NCI-H1694 (cell line): ENCODE measurements at regions not wholly inside any gene's neighbourhood (a gene's known extent, or its start where the extent isn't known, plus 50 kb on each side); places are given as distances from the start of the nearest gene placed in this dataset.
"Not testable (repeated sequence)": the region's sequence is repeated elsewhere in the genome, so short reads cannot be mapped to it uniquely, and the experiment has no call there.

ENCODE experiments used
- DNase-seq: peaks from one replicate; lab custom pipeline; 2025; lab: John Stamatoyannopoulos, UW

DNA sequence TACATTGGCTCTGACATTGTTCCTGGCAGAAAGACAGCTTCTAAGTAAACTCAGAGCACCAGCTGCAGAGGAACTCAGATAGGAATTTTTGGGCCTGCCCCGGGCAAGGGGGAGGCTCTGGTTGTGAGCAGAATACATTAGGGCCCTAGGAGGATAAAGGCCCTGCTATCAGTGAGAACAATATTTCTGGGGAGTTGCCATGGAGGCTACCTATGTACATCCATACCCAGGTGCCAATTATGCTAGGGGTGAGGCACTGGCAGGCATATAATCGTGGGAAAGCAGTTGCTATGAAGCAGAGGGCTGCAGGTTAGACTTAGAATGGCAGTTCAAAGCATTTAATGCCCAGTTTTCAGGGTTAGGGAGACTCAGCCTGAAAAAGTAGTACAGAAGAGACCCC, 273.5 kb upstream of the EDA2R start:
- no peak for DNase-seq

DNA sequence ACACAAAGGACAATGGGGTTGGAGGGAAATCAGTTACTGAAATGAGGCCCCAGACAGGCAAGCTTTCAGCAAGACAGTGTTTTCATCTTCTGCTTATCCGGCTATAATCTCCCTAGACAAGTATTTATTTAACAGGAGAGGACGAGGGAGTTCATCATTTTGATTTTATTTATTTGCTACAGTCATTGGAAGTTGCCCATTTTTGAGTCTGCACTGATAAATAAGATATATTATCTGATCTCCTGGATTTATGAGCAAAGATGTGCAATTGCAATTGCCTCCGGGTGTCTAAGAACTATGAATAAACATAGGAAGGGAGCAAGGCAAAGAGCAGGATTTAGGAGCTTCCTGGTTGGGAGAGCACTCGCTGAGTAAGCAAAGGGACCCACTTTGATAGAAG, 263.2 kb upstream of the EDA2R start:
- DNase-seq: no peak

DNA sequence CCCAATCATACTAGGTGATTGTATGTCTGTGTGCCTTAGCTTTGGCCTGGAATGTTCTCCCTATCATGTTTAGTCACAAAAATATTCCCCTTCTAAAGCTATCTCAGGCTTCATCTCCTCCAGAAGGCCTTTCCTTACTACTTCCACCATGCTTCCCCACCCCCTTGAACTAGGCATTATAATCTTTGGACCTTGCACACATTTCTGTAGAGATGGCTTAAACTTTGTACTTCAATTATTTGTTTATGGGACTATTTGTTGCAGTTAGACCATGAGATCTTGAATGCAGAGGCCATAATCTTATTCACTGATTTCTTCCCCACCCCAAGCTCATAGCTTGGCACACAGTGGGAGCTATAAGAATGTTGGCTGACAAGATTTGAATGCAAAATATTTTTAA, 262.0 kb upstream of the EDA2R start:
- no peak for DNase-seq

DNA sequence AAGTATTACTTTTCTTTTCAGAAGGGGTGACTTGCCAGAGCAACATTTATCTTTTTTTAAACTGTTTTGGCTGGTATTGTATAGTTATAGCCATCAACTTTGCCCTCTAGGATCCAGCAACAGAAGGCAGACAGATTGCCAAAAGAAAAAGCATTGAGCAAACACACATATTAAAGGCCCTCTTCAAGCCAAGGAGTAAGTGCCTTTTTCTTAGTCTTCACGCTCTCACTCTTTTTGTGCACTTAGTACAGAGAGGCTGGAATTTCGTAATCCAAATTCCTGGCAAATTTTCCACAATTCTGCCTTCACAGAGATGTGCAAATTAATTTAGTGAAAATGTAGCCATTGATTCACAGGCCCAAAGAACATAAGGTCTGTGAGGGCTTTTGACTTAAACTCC, 253.1 kb upstream of the EDA2R start:
- DNase-seq: no peak

DNA sequence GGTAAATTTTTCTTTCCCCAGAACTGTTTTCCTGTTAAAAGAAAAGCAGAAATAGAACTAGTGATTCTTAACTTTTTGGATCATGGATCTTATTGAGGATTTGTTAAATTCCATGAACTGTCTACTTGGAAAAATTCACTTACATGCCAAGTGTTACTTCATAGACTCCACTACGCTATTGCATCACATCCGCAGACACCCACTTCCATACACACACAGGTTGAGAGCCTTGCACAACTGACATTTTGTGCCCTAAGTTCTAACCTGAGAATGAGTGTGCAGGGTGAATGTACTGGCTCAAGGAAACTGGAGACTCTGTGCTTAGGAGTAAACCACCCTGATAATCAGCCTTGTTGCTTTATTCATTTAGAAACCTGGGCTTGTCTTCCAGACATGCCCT, 250.5 kb upstream of the EDA2R start:
- DNase-seq: no peak

DNA sequence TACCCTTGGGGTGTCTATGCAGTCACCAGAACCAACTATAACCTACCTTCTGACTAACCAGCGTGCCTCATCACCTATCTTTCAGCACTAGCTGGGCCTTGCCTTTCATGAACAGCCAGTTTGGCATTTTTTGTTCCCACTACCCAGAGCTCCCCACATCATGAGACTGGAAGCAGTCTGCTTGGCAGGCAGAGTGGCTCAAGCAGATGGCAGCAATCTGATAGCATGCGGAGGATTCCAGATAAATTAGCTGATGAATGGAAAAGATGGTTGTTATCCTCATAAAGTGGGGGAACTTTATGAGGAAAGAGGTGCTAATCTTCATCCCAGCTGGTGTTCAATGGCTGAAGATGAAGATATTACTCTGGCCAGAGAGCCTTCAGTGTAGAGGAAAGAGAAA, 243.2 kb upstream of the EDA2R start:
- no peak for DNase-seq

DNA sequence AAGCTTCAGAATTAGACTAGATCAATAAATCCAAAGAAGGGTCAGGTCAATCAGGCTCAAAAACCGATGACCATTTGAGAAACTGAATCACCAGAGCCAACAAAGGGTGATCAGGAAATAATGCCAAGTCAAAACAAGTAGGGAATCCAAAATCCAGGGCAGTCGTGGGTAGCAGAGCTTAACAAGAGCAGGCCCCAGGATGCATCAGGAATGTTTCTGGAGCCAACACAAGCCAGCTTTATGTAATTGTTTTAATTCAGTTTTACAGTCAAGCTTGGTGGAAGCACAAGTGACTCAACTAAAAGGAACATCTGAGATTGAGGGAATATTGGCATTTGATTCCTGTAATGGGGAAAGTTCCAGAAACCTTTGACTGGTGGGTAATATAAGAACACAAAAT, 237.9 kb upstream of the EDA2R start:
- DNase-seq: no peak

DNA sequence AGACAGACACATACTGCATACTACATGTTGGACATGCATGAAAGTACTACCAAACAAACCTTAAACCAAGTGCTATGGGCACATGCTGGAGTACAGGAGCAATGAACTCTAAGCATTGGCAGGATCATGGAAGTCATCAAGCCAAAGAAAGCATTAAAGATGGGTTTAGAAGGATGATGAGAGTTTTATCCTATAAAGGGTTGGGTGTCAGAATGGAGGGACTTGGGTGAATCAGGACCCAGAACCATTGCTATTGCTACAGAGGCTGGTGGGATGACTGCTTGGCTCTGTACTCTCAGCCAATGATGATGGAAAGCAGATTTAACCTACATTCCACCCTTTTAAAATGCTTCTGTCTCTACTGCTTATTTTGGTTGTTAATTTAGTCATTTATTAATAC, 233.9 kb upstream of the EDA2R start:
- no peak for DNase-seq

DNA sequence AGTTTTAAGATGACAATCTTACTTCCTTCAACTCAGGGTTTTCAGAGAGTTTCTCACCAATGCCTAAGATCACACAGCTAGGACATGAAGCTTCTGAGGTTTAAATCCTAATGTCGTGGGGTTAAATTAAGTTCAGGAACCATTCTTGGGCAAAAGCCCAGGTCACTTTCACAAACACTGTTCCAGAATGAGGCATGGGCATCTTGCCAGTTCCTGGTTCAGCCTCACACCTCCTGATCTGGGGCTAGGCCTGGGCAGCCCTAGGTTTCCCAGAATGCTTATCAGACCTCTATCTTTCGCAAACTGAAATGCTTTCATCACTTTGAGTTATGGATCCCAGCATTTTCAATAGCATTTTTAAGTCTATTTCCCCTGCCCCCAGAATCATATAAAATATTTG, 224.8 kb upstream of the EDA2R start:
- no peak for DNase-seq

DNA sequence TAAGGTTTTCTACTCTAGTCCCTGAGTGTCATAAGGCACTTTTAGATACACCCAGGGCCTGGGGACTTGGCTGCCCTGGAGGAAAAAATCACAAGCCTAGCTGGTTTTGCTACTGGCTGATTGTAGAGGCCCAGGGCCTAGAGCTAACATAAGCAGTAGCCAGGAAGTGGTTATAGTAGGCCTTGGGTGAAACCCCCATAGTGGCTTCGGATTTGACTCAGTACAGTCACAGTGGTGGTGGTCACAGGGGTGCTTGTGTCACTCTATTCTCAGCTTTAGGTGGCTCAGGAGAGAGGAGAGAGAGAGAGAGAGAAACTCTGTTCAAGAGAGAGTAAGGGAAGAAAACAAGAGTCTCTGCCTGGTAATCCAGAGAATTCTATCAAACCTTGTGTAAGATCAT, 194.5 kb upstream of the EDA2R start:
- no peak for DNase-seq

DNA sequence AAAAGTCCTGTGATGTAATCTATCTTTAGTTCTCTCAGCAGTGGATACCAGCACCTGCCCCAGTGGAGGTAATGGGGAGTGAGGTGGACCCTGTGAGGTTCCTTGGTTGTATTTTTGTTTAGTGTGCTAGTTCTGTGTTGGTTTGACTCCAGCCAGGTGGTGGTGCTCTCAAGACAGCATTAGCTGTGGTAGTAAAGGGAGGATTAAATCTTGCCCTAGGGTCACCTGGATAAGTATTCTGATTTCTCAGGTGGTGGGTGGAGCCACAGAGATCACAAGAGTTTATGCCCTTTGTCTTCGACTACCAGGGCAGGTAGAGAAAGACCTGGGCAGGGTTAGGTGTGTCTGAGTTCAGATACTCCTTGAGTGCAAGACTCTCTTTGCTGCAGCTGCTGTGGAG, 176.3 kb upstream of the EDA2R start:
- no peak for DNase-seq

DNA sequence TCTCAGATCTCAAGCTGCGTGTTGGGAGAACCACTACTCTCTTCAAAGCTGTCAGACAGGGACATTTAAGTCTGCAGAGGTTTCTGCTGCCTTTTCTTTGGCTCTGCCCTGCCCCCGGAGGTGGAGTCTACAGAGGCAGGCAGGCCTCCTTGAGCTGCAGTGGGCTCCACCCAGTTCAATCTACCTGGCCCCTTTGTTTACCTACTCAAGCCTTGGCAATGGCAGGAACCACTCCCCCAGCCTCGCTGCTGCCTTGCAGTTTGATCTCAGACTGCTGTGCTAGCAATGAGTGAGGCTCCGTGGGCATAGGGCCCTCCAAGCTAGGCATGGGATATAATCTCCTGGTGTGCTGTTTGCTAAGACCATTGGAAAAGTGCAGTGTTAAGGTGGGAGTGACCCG, 155.6 kb upstream of the EDA2R start:
- DNase-seq: not testable (repeated sequence)

DNA sequence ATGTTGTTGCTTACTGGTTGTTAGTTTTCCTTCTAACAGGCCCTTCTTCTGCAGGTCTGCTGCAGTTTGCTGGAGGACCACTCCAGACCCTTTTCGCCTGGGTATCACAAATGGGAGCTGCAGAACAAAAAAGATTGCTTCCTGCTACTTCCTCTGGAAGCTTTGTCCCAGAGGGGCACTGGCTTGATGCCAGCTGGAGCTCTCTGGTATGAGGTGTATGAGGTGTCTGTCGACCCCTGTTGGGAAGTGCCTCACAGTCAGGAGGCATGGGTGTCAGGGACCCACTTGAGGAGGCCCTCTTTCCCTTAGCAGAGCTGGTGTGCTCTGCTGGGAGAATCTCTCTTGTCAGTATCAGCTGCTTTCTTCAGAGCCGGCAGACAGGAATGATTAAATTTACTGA, 127.4 kb upstream of the EDA2R start:
- DNase-seq: no peak

DNA sequence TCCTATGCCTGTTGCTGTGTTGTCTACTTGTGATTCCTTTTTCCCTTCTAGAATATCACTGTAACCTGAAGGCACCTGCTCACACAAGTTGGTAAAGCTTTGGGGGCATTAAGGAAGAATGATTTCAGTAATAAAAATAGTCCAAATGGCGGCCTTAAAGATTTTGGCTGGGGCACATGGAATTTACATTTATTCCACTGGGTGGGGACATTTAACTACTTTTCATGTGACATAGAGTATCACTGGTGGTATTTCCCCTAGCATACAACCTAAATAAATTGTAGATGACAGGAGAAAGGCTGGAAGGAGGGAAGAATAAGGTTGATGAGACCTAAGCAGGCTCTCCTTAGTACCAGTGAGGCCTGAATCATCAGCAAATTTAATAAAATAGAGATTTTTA, 121.8 kb upstream of the EDA2R start:
- no peak for DNase-seq

DNA sequence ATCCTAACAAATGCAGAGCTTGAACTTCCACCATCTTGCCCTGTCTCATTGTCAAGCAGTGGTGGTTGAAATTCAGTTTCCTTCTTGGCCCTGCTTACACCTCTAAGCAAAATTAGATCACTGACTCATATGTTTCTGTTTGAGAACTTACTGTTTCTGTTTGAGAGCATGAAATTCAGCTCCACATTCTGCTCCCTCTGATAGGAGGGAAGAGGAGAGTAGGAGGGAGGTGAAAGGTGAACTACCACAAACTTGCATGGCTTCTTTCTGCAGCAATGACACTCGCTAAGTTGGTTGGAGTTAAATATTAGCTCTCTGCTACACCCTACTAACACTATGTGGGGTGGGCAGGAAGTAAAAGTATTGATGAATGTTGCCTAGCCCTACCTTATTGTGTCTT, 117.8 kb upstream of the EDA2R start:
- no peak for DNase-seq

DNA sequence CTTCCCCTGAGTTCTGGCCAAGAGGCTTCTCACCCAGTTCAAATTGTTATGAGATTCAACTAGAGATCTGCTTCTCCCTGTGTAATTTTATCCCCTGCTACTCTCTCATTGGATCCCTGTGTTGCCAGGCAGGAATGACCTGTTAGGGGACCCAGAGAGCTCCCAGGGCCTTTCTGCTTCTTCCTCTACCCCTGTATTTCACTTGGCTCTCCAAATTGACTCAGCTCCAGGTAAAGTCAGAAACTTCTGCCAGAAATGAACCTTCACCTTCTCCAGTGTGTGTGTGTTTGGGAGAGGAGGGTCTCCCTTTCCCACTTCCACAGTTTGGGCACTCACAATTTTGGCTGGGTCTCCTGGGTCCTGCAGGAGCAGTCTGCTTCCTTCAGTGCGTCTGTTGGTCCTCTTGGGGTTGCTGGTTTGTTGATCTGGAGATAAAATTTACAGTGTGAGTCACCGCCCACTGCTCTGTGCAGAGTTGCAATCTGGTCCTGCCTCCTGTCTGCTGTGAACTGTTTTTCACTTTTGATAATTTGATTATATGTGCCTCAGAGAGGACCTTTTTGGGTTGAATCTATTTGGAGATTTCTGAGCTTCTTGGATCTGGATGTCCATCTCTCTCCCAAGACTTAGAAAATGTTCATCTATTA, 112.4 kb upstream of the EDA2R start:
- no peak for DNase-seq

DNA sequence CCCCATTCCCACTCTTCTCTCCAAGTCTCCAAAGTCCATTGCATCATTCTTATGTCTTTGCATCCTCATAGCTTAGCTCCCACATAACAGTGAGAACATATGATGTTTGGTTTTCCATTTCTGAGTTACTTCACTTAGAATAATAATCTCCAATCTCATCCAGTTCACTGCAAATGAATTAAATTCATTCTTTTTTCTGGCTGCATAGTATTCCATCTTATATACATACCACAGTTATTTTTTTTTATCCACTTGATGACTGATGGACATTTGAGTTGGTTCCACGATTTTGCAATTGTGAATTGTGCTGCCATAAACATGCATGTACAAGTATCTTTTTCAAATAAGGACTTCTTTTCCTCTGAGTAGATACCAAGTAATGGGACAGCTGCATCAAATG, 105.6 kb upstream of the EDA2R start:
- not testable (repeated sequence) for DNase-seq

DNA sequence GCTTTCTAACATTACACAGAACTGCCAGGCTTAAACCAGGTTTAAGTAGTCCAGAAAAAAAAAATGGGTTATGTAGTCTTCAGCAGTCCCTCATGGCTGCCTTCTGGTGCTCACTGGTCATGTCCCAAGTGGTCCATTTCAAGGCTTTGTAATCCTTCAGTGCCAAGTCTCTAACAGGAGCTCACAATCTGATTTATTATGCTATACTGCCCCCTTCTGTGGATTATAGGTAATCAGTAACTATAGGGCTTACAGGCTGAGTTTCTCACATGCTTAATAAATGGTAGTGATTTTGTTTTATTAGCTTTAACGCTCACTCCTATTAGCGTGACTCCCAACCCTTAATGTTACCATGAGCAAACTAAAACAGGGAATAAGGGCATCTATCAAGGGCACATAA, 92.5 kb upstream of the EDA2R start:
- DNase-seq: peak; percentile 1

DNA sequence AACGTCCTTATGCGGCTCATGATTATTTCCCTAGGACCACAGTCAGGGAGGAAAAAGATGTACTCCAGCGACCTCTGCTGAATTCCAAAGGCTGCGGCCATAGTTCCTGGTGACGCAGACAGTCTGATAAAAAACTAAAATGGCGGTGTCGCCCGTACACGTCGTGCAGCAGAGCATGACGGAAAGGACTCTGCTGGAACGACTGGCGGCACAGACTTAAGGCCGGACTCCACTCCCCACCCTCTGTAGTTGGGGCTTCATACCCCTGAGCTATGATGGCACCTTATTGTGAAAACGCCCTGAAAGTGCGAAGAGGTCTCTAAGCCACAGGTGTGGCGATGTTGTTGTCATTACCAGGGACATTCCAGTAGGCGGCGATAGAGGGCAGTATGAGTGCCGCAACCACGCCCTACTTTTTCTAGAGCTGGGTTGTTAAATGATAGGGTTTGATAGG, 90.0 kb upstream of the EDA2R start:
- peak; percentile 14 for DNase-seq

DNA sequence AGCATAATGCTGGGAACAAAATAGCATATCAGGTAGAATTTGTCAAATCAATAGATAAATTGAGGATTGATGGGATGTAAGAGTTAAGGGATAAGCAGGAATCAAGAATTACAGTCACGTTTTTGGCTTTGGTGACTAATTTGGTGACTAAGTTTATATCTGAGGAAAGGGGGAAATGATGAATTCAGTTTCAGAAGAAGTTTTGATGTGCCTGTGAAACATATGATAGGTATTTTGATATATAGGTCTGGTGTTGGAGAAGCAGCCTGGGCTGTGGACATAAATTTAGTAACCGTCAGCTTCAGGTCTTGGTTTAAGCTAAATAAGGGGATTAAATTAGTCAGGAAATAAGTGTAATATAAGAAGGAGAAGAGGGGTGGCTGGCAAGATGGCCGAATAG, 79.0 kb upstream of the EDA2R start:
- no peak for DNase-seq

DNA sequence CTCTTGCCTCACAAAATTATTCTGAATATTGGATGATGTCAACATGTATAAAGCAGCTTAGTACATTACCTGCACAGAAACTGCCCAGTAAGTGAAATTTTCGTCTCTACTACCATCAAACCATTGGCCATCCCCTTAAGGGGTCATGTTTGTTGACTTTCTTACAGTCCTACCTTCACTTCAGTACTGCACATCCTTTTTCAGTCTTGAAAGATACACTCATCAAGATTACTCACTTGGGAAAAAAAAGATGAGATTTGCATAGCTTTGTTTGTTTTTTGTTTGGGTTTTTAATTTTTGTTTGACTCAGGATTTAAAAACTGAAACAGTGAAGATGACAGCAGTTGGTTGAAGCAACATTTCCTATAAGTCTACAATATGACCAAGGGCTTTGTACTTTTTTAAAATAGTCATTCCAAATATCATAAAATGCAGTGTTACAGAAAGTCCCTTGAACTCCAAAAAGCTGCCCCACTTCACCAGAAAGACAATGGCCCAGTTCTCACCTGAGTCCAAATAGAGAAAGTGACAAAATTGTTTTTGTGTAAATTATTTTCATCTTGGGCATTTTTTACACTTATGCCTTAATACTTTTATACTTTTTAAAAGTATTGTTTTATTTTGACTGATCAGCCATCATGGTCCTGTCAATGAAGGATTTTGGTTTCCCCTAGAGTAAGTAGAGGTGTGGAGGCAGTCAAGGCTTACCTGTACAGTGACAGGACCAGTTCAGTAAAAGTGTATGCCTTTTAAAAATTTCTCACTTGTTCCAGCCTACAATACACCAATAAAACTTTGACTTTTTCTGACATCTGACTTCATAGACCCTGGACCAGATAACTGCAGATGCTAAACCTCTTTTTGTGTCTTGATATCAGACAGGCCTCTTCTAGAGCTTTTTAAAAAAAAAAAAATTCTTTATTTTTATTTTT, 59.7 kb upstream of the EDA2R start:
- no peak for DNase-seq

DNA sequence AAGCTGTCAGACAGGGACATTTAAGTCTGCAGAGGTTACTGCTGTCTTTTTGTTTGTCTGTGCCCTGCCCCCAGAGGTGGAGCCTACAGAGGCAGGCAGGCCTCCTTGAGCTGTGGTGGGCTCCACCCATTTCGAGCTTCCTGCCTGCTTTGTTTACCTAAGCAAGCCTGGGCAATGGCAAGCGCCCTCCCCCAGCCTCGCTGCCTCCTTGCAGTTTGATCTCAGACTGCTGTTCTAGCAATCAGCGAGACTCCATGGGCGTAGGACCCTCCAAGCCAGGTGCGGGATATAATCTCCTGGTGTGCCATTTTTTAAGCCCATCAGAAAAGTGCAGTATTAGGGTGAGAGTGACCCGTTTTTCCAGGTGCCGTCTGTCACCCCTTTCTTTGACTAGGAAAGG, 53.6 kb upstream of the EDA2R start:
- not testable (repeated sequence) for DNase-seq
